H1 (cell line): ENCODE measurements at regions not wholly inside any gene's neighbourhood (a gene's known extent, or its start where the extent isn't known, plus 50 kb on each side); places are given as distances from the start of the nearest gene placed in this dataset.

Source experiments
- CBX5 ChIP-seq: fragments of 300-800, 300-1000 bp; sonication (generic); IDR thresholded peaks from 2 replicates; pipeline ENCODE4 v1.7.1; 2016; ENCODE audit warnings: antibody characterized with exemption, low read length, low read depth
- GABPA ChIP-seq: IDR thresholded peaks from 2 replicates; pipeline ENCODE4 v1.6.1; 2011; ENCODE audit warnings: mild to moderate bottlenecking, low read length, moderate library complexity, borderline replicate concordance; ENCODE audit not compliant: insufficient read depth
- SIN3A ChIP-seq, 2 experiments: IDR thresholded peaks in 1 of 2; conservative IDR thresholded peaks in 1 of 2; 2 replicates each; pipeline ENCODE4 v1.6.1; 2011 to 2012; ENCODE audit warnings: low read length in 2 of 2, improper control_type of control experiment in 1 of 2, low read depth in 1 of 2, mild to moderate bottlenecking in 1 of 2
- TCF12 ChIP-seq: IDR thresholded peaks from 2 replicates; pipeline ENCODE4 v1.6.1; 2011; ENCODE audit warnings: low read depth, mild to moderate bottlenecking, low read length
- YY1 ChIP-seq: IDR thresholded peaks from 2 replicates; pipeline ENCODE4 v1.6.1; 2011; ENCODE audit warnings: low read depth, mild to moderate bottlenecking, low read length
- TF ChIP-seq, protein P1 (sequence below): fragments of 300-600 bp; sonication (generic); IDR thresholded peaks from 2 replicates; pipeline ENCODE4 v1.7.1; 2012; ENCODE audit warnings: low read length, moderate library complexity, mild to moderate bottlenecking, inconsistent platforms; ENCODE audit not compliant: insufficient replicate concordance
- TF ChIP-seq, protein P2 (sequence below), 3 experiments: IDR thresholded peaks; 1 replicate in 2 of 3; 2 replicates in 1 of 3; pipeline versions ENCODE4 v1.5.1 to v1.6.1; 2011; ENCODE audit warnings: low read length in 3 of 3, mild to moderate bottlenecking in 3 of 3, inconsistent platforms in 2 of 3, low read depth in 1 of 3, moderate library complexity in 1 of 3; ENCODE audit not compliant: insufficient read depth in 1 of 3; ENCODE audit errors: control extremely low read depth in 1 of 3
- TF ChIP-seq, protein P3 (sequence below): IDR thresholded peaks from 2 replicates; pipeline ENCODE4 v1.6.1; 2011; ENCODE audit warnings: low read length, improper control_type of control experiment

DNA sequence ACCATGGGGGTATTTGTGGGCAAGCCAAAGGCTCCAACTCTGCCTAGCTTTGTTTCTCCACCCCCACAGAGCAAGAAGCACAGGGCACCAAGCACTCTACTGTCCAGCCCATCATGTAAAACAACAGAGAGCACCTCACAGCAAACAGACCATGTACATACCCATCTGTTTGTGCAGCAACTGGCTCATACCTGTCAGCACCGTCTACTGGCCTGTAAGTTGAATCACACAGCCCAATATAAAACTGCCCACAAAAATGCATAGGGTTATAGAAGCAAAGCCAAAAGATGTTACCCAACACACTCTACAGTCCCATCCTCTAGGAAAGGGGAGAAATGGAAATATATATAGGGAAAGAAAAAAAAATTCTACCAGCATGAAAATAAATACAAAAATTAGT is 139.7 kb upstream of the CPNE4 start (continued):
- TF ChIP-seq, protein P1, sequence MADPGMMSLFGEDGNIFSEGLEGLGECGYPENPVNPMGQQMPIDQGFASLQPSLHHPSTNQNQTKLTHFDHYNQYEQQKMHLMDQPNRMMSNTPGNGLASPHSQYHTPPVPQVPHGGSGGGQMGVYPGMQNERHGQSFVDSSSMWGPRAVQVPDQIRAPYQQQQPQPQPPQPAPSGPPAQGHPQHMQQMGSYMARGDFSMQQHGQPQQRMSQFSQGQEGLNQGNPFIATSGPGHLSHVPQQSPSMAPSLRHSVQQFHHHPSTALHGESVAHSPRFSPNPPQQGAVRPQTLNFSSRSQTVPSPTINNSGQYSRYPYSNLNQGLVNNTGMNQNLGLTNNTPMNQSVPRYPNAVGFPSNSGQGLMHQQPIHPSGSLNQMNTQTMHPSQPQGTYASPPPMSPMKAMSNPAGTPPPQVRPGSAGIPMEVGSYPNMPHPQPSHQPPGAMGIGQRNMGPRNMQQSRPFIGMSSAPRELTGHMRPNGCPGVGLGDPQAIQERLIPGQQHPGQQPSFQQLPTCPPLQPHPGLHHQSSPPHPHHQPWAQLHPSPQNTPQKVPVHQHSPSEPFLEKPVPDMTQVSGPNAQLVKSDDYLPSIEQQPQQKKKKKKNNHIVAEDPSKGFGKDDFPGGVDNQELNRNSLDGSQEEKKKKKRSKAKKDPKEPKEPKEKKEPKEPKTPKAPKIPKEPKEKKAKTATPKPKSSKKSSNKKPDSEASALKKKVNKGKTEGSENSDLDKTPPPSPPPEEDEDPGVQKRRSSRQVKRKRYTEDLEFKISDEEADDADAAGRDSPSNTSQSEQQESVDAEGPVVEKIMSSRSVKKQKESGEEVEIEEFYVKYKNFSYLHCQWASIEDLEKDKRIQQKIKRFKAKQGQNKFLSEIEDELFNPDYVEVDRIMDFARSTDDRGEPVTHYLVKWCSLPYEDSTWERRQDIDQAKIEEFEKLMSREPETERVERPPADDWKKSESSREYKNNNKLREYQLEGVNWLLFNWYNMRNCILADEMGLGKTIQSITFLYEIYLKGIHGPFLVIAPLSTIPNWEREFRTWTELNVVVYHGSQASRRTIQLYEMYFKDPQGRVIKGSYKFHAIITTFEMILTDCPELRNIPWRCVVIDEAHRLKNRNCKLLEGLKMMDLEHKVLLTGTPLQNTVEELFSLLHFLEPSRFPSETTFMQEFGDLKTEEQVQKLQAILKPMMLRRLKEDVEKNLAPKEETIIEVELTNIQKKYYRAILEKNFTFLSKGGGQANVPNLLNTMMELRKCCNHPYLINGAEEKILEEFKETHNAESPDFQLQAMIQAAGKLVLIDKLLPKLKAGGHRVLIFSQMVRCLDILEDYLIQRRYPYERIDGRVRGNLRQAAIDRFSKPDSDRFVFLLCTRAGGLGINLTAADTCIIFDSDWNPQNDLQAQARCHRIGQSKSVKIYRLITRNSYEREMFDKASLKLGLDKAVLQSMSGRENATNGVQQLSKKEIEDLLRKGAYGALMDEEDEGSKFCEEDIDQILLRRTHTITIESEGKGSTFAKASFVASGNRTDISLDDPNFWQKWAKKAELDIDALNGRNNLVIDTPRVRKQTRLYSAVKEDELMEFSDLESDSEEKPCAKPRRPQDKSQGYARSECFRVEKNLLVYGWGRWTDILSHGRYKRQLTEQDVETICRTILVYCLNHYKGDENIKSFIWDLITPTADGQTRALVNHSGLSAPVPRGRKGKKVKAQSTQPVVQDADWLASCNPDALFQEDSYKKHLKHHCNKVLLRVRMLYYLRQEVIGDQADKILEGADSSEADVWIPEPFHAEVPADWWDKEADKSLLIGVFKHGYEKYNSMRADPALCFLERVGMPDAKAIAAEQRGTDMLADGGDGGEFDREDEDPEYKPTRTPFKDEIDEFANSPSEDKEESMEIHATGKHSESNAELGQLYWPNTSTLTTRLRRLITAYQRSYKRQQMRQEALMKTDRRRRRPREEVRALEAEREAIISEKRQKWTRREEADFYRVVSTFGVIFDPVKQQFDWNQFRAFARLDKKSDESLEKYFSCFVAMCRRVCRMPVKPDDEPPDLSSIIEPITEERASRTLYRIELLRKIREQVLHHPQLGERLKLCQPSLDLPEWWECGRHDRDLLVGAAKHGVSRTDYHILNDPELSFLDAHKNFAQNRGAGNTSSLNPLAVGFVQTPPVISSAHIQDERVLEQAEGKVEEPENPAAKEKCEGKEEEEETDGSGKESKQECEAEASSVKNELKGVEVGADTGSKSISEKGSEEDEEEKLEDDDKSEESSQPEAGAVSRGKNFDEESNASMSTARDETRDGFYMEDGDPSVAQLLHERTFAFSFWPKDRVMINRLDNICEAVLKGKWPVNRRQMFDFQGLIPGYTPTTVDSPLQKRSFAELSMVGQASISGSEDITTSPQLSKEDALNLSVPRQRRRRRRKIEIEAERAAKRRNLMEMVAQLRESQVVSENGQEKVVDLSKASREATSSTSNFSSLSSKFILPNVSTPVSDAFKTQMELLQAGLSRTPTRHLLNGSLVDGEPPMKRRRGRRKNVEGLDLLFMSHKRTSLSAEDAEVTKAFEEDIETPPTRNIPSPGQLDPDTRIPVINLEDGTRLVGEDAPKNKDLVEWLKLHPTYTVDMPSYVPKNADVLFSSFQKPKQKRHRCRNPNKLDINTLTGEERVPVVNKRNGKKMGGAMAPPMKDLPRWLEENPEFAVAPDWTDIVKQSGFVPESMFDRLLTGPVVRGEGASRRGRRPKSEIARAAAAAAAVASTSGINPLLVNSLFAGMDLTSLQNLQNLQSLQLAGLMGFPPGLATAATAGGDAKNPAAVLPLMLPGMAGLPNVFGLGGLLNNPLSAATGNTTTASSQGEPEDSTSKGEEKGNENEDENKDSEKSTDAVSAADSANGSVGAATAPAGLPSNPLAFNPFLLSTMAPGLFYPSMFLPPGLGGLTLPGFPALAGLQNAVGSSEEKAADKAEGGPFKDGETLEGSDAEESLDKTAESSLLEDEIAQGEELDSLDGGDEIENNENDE, result no peak
- TF ChIP-seq SIN3A (conservative IDR thresholded peaks at IDR 0.05 in 1 of 2, IDR thresholded peaks at IDR 0.05 in 1 of 2; ENCODE audit: low read depth in 1 of 2, low read length in 2 of 2) (no peak), GABPA (no peak), TCF12 (no peak), YY1 (no peak), CBX5 (no peak)
- TF ChIP-seq, protein P2, sequence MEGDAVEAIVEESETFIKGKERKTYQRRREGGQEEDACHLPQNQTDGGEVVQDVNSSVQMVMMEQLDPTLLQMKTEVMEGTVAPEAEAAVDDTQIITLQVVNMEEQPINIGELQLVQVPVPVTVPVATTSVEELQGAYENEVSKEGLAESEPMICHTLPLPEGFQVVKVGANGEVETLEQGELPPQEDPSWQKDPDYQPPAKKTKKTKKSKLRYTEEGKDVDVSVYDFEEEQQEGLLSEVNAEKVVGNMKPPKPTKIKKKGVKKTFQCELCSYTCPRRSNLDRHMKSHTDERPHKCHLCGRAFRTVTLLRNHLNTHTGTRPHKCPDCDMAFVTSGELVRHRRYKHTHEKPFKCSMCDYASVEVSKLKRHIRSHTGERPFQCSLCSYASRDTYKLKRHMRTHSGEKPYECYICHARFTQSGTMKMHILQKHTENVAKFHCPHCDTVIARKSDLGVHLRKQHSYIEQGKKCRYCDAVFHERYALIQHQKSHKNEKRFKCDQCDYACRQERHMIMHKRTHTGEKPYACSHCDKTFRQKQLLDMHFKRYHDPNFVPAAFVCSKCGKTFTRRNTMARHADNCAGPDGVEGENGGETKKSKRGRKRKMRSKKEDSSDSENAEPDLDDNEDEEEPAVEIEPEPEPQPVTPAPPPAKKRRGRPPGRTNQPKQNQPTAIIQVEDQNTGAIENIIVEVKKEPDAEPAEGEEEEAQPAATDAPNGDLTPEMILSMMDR (IDR thresholded peaks at IDR 0.05; ENCODE audit: control extremely low read depth in 1 of 3, insufficient read depth in 1 of 3, low read depth in 1 of 3, low read length in 3 of 3), result no peak
- TF ChIP-seq, protein P3, sequence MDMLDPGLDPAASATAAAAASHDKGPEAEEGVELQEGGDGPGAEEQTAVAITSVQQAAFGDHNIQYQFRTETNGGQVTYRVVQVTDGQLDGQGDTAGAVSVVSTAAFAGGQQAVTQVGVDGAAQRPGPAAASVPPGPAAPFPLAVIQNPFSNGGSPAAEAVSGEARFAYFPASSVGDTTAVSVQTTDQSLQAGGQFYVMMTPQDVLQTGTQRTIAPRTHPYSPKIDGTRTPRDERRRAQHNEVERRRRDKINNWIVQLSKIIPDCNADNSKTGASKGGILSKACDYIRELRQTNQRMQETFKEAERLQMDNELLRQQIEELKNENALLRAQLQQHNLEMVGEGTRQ, result no peak
